Testis (tissue), 2 donors: ENCODE measurements at regions not wholly inside any gene's neighbourhood (a gene's known extent, or its start where the extent isn't known, plus 50 kb on each side); places are given as distances from the start of the nearest gene placed in this dataset.
A peak's percentile ranks its signal among the peaks of the same experiment; 100 is the strongest.

Experiments
- CTCF ChIP-seq, 3 experiments: fragments of 450-650 bp in 2 of 3; fragments of 200-600 bp in 1 of 3; sonication (generic) in 1 of 3; IDR thresholded peaks; one replicate each; pipeline ENCODE4 v1.5.1; 2016 to 2019; ENCODE audit warnings: antibody characterized with exemption in 3 of 3, mild to moderate bottlenecking in 2 of 3, moderate library complexity in 1 of 3
- POLR2A ChIP-seq: fragments of 450-650 bp; IDR thresholded peaks from one replicate; pipeline ENCODE4 v1.6.1; 2017; ENCODE audit warnings: antibody characterized with exemption, mild to moderate bottlenecking, moderate library complexity

DNA sequence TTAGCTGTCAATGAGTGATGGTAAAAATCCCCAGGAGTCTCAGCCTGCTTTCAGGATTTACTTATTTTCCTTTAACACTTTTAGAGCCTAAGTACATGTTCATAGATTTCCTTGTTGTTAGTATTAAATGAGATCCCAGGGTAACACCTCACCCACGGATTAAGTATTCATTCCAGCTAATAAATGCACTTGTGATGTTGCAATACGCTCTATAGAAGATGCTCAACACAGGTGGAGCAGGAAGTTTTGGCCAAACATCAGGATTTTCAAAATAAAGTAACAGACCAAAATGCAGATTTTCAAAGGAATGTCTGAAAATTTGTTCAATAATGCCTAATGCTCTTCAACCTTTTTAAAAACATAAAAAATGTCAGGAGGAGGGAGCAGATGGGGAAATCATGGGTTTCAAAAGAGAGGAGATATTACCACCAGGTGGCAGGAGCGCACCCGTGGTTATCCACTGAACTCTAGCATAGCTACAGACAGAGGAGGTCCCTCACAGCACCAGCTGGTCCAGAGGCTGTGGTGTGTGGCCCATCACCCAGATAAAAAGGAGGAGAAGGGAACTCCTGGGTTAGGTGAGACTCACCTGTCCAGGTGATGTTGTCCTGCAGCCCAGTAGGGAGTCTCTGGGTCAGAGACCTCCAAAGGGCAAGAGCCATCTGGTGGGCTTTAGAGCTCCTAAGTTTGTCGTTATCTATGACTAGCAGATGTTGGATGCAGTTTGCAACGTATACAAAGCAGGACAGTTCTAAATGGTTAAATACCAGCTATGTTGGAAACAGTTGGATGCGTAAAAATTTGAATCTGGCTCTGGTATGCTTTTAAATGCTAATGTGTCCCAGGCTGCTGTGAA, 1158.4 kb upstream of the TMEM132C start:
- peak in 2 of 3 experiments; percentile 48 to 66 for TF ChIP-seq CTCF (IDR thresholded peaks at IDR 0.05)
- no peak for TF ChIP-seq POLR2A
